Ectodermal cell (in vitro differentiated cells): ENCODE measurements at regions not wholly inside any gene's neighbourhood (a gene's known extent, or its start where the extent isn't known, plus 50 kb on each side); places are given as distances from the start of the nearest gene placed in this dataset.
"Not testable (repeated sequence)": the region's sequence is repeated elsewhere in the genome, so short reads cannot be mapped to it uniquely, and the experiment has no call there.

ENCODE experiments used
- H3K27ac ChIP-seq: 2 replicates; pipeline ENCODE4 v1.7.0; 2013; ENCODE audit warnings: mild to moderate bottlenecking, low read depth, low read length; ENCODE audit not compliant: insufficient read depth, poor library complexity, severe bottlenecking
- H3K27me3 ChIP-seq: 2 replicates; pipeline ENCODE4 v1.7.0; 2013; ENCODE audit warnings: mild to moderate bottlenecking, low read length; ENCODE audit not compliant: insufficient read depth, control insufficient read depth, poor library complexity, severe bottlenecking
- H3K36me3 ChIP-seq: one replicate; pipeline ENCODE4 v1.7.0; 2013; ENCODE audit warnings: low read length; ENCODE audit not compliant: control insufficient read depth, insufficient read depth
- H3K4me1 ChIP-seq: one replicate; pipeline ENCODE4 v1.7.0; 2013; ENCODE audit warnings: low read length; ENCODE audit not compliant: control insufficient read depth, insufficient read depth
- H3K4me3 ChIP-seq: 2 replicates; pipeline ENCODE4 v1.7.0; 2013; ENCODE audit warnings: low read depth, low read length, control low read depth; ENCODE audit not compliant: insufficient read depth
- H3K9me3 ChIP-seq: 2 replicates; pipeline ENCODE4 v1.7.0; 2013; ENCODE audit warnings: mild to moderate bottlenecking, low read length, moderate library complexity; ENCODE audit not compliant: control insufficient read depth
- WGBS, 2 experiments: methylation state at CpG; one replicate each; pipeline ENCODE4 v1.1.7; 2013; ENCODE audit warnings: missing lambda C conversion rate in 2 of 2; 5-methylcytosine and 5-hydroxymethylcytosine counted together

DNA sequence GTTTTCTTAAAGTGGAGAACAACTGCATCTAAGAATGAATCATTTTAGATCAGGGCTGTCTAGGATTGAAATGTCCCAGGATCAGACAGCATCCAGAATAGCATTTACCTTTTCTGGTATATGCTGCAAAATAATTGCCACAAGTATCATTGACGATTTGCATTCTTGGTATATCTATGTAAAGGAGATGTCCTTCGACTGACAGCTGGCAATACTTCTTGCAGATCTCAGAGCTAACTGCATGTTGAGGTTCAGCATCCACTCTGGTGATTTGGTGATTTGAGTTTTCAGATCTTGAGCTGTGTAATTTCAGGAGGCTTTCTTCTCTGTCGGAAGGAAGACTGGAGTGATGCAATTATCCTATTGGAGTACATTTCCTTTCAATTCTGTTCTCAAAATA is 78.1 kb upstream of the CPHXL start:
- 87 to 88% methylated on average over 2 of the region's 3 CpGs for WGBS, 2 experiments
- Histone ChIP-seq H3K4me1 (no peaks in the 10 kb centered on the region), H3K36me3 (no peaks in the 10 kb centered on the region), H3K4me3 (no peak overlapping the region), H3K27ac (no peak overlapping the region), H3K27me3 (no peaks in the 10 kb centered on the region), H3K9me3 (no peaks in the 10 kb centered on the region)

DNA sequence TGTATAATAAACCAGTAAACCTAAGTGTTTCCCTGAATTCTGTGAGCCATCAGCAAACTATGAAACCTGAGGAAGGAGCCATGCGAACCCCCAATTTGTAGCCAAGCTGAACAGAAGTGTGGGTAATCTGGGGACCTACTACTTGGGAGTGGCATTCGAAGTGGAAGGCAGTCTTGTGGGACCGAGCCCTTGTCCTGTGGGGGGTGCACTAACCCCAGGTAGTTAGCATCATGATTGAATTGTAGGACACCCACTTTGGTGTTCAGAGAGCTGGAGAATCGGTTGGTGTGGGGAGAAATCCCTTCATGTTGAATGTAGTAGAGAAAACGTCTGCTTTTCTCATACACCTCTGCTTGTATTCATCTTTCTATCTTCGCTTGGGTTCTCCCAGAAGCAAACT is 79.7 kb upstream of the CPHXL start:
- no peaks in the 10 kb centered on the region for H3K27me3 ChIP-seq
- no peaks in the 10 kb centered on the region for H3K9me3 ChIP-seq
- H3K27ac ChIP-seq = no peak overlapping the region
- H3K36me3 ChIP-seq = no peaks in the 10 kb centered on the region
- no peaks in the 10 kb centered on the region for H3K4me1 ChIP-seq
- no peak overlapping the region for H3K4me3 ChIP-seq
- WGBS, 2 experiments = 81 to 83% methylated on average over 6 of the region's 6 CpGs

DNA sequence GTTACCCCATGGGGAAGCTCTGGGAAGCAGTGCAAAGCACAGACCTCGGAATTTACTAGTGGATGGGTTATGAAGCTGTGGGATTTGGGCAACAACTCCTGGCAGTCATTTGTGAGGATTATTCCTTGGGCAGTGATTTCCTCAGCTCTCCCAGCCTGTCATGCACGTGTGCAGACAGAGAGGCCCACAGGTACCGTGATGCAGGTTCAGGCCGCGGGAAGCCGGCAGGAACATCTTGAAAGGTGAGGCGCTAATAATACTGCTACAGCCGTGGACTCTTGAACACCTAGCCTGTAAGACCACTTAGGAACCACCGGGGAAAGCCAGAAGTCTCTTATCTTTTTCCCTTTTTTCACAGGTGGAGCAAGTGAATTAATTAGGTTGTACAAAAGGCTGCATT is 80.2 kb upstream of the CPHXL start:
- Histone ChIP-seq H3K9me3 (no peaks in the 10 kb centered on the region), H3K27me3 (no peaks in the 10 kb centered on the region), H3K4me1 (no peaks in the 10 kb centered on the region), H3K27ac (no peak overlapping the region), H3K4me3 (no peak overlapping the region), H3K36me3 (no peaks in the 10 kb centered on the region)
- WGBS, 2 experiments = 94 to 96% methylated on average over 9 of the region's 9 CpGs

DNA sequence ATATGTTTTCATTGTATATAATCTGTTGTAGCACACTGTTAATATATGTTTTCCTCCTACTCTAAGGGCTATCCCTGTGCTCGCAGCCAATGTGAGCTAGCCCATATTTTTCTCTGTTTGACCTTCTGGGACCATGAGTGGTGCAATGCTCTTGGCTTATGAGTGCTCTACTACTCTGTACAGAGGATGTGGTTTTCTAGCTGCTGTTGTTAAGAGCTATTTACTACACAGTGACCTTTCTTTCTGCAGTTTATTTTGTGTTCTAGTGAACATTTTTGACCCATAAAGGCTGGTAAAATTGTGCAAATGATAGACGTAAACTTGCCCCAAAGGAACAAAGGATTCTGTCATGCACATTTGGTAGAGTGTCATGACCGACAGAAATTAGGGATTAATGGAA is 84.1 kb upstream of the CPHXL start:
- no peak overlapping the region for H3K4me3 ChIP-seq
- H3K27me3 ChIP-seq = no peaks in the 10 kb centered on the region
- 95 to 98% methylated on average over 3 of the region's 3 CpGs for WGBS, 2 experiments
- no peak overlapping the region for H3K27ac ChIP-seq
- no peaks in the 10 kb centered on the region for H3K36me3 ChIP-seq
- no peaks in the 10 kb centered on the region for H3K9me3 ChIP-seq
- no peaks in the 10 kb centered on the region for H3K4me1 ChIP-seq

DNA sequence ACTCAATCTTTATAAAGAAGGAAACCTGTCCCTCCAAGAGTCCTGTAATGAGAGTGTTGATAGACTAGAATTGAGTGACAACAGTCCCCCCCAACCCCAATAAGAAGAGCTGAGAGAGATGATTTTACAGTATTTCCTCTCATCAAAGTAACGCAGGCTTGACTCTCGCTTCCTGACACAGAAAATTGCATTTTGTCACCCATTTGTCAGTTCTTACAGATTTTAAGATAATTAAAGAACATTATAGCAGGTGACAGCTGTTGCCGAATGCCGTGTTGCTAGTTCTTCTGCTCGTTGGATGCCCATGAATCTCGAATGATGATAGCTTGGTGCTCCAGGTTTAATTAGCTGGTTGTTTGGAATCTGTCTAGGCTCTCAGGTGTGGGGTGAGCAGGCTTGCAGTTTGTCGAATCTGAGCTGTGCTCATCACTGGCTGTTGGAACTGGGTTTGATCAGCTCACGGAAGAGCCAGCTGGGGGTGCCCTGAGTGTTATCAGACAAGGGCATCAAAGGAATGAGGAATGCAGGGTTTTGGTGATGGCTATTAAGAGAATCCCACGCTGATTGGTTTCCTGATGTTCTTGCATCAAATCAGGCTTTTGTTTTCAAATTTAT is 84.8 kb upstream of the CPHXL start:
- H3K27ac ChIP-seq = no peak overlapping the region
- no peaks in the 10 kb centered on the region for H3K36me3 ChIP-seq
- no peaks in the 10 kb centered on the region for H3K27me3 ChIP-seq
- H3K4me3 ChIP-seq = no peak overlapping the region
- WGBS, 2 experiments = 89 to 92% methylated on average over 9 of the region's 9 CpGs
- no peaks in the 10 kb centered on the region for H3K4me1 ChIP-seq
- no peaks in the 10 kb centered on the region for H3K9me3 ChIP-seq

DNA sequence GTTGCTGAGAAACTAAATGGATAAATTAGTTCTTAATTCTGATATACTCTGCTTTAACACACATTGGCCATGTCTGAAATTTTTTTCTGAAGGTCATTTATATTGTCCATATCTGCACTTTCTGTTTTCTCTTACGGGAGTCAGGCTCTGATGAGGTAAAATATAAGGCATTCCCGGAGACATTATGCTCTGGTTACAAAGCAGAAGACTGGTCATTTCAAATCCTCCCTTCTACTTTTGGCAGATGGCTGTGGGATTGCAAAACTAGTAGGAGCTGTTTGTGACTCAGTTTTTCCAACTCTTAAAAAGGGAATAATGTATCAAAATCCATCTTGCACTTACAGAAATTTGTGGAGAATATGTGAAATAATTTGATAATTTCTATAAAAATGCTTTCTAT is 92.2 kb upstream of the CPHXL start:
- Histone ChIP-seq H3K27me3 (no peaks in the 10 kb centered on the region), H3K4me3 (no peak overlapping the region), H3K4me1 (no peaks in the 10 kb centered on the region), H3K27ac (no peak overlapping the region), H3K36me3 (no peaks in the 10 kb centered on the region), H3K9me3 (no peaks in the 10 kb centered on the region)
- WGBS, 2 experiments = 95 to 97% methylated on average over 2 of the region's 2 CpGs

DNA sequence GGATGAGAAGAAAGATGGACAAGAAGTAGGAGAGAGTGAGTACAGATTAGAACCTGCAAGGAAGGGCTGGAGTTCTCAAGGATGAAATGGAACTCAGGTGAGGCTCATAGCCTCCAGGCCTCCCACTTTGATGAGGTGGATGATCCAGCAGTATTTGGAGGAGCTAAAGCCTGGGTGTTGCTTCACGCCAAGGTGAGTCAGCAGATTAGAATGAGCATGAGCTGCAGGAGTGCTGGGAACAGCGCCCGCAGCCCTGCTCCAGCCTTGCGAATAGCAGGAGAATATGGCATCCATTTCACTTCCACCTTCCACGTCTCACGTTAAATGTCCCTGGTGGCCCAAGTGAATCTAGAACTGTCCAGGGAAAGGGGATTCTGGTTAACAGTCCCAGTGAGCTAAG is 94.4 kb upstream of the CPHXL start:
- 95 to 96% methylated on average over 6 of the region's 6 CpGs for WGBS, 2 experiments

GRCh38 chr16:75821117-75821516 is 94.8 kb upstream of the CPHXL start:
- Histone ChIP-seq H3K27ac (no peak overlapping the region), H3K4me1 (no peaks in the 10 kb centered on the region), H3K27me3 (no peaks in the 10 kb centered on the region), H3K4me3 (no peak overlapping the region), H3K36me3 (no peaks in the 10 kb centered on the region), H3K9me3 (no peaks in the 10 kb centered on the region)
- 84 to 85% methylated on average over 3 of the region's 3 CpGs for WGBS, 2 experiments

More for the DNA sequence above, 94.4 kb upstream of the CPHXL start:
- Histone ChIP-seq H3K27ac (no peak overlapping the region), H3K36me3 (no peaks in the 10 kb centered on the region), H3K27me3 (no peaks in the 10 kb centered on the region), H3K4me1 (no peaks in the 10 kb centered on the region), H3K4me3 (no peak overlapping the region), H3K9me3 (no peaks in the 10 kb centered on the region)

GRCh38 chr16:75825750-75826149 is 99.5 kb upstream of the CPHXL start:
- H3K36me3 ChIP-seq, H3K27me3 ChIP-seq, H3K9me3 ChIP-seq, H3K4me1 ChIP-seq, H3K27ac ChIP-seq, H3K4me3 ChIP-seq: not testable (repeated sequence)
- WGBS, 2 experiments = 86 to 100% methylated on average over 1 to 2 of the region's 6 CpGs

DNA sequence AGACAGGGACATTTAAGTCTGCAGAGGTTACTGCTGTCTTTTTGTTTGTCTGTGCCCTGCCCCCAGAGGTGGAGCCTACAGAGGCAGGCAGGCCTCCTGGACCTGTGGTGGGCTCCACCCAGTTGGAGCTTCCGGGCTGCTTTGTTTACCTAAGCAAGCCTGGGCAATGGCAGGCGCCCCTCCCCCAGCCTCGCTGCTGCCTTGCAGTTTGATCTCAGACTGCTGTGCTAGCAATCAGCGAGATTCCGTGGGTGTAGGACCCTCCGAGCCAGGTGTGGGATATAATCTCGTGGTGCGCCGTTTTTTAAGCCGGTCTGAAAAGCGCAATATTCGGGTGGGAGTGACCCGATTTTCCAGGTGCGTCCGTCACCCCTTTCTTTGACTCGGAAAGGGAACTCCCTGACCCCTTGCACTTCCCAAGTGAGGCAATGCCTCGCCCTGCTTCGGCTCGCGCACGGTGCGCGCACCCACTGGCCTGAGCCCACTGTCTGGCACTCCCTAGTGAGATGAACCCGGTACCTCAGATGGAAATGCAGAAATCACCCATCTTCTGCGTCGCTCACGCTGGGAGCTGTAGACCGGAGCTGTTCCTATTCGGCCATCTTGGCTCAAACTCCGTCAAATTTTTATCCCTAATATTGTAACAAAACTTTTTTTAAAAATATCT is 101.2 kb upstream of the CPHXL start:
- not testable (repeated sequence) for H3K4me3 ChIP-seq, H3K27me3 ChIP-seq, H3K4me1 ChIP-seq, H3K9me3 ChIP-seq, H3K27ac ChIP-seq, H3K36me3 ChIP-seq
- 62 to 64% methylated on average over 8 to 14 of the region's 30 CpGs for WGBS, 2 experiments
